HT-29 (cell line): ENCODE measurements at regions not wholly inside any gene's neighbourhood (a gene's known extent, or its start where the extent isn't known, plus 50 kb on each side); places are given as distances from the start of the nearest gene placed in this dataset.
"Not testable (repeated sequence)": the region's sequence is repeated elsewhere in the genome, so short reads cannot be mapped to it uniquely, and the experiment has no call there.

Experiments used
- DNase-seq: peaks from one replicate; pipeline ENCODE4 v3.0.0-alpha.2; 2015; ENCODE audit warnings: low spot score

- DNase-seq, result no peak
Measured at GRCh38 chr1:157460381-157460780, 91.9 kb downstream of the FCRL5 start.

GRCh38 chr1:157457279-157457678, 95.0 kb downstream of the FCRL5 start:
- no peak for DNase-seq

DNA sequence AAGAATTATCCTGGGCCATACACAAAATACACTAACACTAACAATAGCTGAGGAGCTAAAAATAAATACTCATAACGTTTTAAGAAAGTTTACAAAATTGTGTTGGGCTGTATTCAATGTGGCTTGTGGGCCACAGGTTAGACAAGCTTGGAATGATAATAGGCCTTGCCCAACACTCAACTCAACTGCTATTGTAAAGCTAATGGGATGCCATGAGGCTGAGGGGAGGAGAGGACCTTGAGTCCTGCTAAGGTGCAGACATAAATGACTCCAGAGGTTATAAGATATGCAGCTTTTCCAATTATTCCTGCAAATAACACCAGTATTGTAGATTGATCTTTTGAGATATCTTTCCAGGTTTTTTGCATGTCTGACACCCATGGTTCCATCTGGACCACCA, 97.0 kb downstream of the FCRL5 start:
- DNase-seq, result no peak

DNA sequence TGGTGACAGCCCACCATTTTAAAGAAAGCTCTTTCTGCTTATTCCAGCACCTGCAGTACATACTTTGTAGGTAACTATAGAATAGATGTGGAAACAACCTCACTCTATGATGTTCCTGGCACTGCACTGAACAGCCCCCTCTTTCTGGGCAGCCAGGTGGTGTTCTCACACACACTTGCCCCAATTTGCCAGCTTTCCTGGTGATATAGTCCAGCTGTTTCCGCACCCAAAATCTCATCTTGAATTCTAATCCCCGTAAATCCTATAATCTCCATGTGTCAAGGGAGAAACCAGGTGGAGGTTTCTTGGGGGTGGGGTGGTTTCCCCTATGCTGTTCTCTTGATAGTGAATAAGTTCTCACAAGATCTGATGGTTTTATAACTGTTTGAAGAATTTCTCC, 102.2 kb downstream of the FCRL5 start:
- no peak for DNase-seq

DNA sequence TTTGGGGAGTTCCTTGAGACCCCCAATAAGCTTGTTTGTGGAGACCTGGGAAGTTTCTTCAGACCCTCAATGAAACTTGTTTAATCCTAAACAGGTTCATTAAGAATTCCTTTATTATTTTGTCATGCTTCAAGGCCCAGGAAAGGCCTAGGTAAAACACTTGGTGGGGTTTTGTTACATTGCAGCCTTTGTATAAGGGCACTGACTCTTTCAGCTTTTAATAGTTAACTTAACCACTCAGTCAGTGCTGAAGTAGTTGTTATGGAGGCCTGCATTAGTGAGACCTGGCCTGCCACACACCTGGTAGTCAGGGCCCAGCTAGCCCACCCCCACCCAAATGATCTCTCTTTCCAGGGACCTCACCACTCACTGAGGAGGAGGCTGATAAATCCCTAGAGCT, 103.7 kb downstream of the FCRL5 start:
- no peak for DNase-seq

GRCh38 chr1:157446356-157446755, 106.0 kb downstream of the FCRL5 start:
- DNase-seq, result not testable (repeated sequence)

- DNase-seq, result not testable (repeated sequence)
Measured at GRCh38 chr1:157445616-157446140, 106.6 kb downstream of the FCRL5 start.

DNA sequence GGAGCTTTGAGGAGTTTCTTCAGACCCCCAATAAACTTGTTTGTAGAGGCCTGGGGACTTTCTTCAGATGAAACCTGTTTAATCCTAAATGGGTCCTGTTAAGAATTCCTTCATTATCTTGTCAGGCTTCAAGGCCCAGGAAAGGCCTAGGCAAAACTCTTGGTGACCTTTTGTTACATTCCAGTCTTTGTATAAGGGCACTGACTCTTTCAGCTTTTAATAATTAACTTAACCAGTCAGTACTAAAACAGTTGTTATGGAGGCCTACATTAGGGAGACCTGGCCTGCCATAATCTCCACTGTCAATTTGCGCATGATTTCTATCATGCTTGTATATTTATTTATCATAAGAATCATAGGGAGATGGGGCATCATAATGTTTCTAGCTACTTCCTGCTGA, 110.2 kb downstream of the FCRL5 start:
- DNase-seq, result peak; percentile 14

DNA sequence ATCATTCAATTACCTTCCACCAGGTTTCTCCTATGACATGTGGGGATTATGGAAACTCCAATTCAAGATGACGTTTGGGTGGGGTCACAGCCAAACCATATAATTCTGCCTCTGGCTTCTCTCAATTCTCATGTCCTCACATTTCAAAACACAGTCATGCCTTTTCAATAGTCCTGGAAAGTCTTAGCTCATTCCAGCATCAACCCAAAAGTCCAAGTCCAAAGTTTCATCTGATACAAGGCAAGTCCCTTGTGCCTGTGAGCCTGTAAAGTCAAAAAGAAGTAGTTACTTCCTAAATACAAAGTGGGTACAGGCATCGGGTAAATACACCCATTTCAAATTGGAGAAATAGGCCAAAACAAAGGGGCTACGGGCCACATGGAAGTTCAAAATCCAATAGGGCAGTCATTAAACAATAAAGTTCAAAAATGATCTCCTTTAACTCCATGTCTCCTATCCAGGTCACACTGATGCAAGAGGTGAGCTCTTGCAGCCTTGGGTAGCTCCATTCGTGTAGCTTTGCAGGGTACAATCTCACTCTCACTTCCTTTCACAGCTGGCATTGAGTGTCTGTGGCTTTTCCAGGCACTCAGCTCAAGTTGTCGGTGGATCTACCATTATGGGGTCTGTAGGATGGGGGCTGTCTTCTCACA, 112.9 kb downstream of the FCRL5 start:
- DNase-seq, result no peak

DNA sequence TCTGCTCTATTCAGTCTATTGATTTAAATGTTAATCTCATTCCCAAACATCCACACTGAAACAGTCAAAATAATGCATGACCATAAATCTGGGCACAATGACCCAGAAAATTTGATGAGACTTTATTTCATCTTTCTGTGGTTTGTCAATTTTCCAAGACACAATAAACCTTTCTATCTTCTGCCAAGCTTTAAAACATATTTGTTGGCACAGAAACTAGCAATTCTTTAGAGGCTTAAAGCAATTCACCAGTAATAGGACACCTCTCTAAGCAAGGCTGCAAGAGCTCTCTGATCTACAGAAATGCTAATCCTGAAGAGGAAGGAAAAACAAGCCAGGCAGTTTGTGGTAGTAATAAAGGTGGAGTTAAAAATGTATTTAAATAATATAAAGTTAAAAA, 113.7 kb downstream of the FCRL5 start:
- DNase-seq, result no peak

DNA sequence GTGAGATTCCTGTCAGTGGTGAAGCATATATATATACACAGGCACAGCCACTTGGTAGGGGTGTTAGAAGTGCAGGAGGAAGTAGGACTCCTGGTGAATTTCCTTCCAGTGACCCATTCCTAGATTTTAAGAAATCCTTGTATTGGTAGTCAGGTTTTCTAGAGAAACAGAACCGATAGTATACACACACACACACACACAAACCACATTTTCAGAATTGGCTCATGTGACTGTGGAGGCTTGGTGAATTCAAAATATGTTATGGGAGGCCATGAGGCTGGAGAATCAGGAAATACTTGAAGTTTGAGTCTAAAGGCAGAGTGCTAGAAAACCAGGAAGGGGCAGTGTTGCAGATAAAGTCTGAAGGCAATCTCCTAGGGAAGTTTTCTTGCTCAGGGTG, 114.2 kb downstream of the FCRL5 start:
- DNase-seq, result no peak

GRCh38 chr1:157437296-157437695, 115.0 kb downstream of the FCRL5 start:
- DNase-seq, result no peak

DNA sequence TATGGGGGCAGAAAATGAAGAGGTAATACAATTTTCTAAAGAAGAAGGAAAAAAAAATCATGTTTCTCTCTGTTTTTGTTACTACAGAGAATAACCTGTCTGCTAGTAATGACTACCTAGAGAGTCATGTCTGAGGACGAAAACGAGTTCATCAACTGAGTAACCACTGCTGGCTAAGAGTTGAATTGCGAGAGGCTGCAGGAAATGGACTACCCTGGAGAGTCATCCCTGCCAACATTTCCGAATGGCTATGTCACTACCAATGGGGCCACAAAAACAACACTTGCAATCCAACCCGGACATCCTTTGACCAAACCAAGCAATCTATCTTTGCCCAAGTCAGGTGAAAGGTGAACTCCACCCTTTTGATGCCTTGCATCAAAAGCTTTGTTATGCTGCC, 120.6 kb downstream of the FCRL5 start:
- DNase-seq, result no peak

GRCh38 chr1:157429601-157430240, 122.6 kb downstream of the FCRL5 start:
- DNase-seq, result no peak

GRCh38 chr1:157423764-157424163, 128.6 kb downstream of the FCRL5 start:
- not testable (repeated sequence) for DNase-seq

DNA sequence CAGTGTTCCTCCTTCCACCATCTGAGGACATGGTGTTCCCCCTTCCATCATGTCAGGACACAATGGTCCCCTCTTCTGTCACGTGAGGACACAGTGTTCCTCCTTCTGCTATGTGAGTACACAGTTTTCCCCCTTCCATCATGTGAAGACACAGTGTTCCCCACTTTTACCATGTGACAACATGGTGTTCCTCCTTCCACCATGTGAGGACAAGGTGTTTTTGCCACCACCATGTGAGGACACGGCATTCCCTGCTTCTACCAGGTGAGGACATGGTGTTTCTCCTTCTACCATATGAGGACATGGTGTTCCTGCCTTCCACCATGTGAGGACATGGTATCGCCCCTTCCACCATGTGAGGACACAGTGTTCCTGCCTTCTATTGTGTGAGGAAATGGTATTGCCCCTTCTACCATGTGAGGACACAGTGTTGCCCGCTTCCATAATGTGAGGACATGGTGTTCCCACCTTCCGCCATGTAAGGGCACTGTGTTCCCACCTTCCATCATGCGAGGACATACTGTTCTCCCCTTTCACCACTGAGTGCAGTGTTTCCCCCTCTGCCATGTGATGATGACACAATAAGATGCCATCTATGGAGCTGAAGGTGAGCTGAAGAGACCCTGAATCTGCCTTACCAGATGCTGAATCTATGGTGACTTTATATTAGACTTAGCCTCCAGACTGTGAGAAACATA, 132.3 kb downstream of the FCRL5 start:
- no peak for DNase-seq

- DNase-seq, result no peak
Measured at GRCh38 chr1:157418659-157419058, 133.7 kb downstream of the FCRL5 start.

GRCh38 chr1:157418231-157418630, 134.1 kb downstream of the FCRL5 start:
- no peak for DNase-seq

DNA sequence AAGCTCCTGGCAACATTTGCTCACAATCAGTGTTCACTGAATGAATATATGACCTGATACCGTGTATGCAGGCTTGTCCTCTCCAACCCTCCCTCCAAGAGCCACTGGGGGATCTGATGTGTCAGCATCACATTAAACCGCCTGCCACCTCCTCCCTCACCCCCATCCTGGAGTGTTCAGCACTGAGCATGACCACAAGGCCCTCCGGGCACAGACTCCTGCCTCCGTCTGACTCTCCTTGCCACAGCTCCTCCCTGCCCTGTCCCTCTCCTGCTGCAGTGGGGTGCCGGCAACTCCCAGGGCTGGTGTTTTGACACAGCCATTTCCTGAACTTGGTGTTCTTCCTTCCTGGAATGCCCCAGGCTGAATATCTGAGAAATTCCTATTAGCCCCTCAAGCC, 136.7 kb downstream of the FCRL5 start:
- DNase-seq, result no peak

GRCh38 chr1:157412308-157412707, 140.0 kb downstream of the FCRL5 start:
- DNase-seq, result no peak

GRCh38 chr1:157411769-157412168, 140.5 kb downstream of the FCRL5 start:
- DNase-seq, result no peak

DNA sequence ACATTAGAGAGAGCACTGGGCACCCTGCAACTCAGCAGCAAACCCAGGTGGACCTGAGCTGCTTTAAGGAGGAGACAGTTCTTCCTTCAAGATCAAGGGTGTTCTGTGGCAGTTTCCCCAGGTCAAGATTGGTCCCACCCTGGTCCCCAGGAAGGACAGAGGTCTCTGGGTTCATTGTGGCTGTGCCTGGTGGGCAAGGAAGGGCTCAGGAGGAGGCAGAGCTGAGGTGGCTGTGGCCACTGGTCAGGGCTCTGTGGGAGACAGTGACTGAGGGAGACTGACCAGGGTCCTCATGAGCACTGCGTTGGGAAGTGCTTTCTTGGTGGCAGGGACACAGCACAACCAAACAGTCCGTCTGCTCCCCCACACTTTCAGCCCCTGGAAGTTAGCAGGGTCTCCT, 141.3 kb downstream of the FCRL5 start:
- no peak for DNase-seq

DNA sequence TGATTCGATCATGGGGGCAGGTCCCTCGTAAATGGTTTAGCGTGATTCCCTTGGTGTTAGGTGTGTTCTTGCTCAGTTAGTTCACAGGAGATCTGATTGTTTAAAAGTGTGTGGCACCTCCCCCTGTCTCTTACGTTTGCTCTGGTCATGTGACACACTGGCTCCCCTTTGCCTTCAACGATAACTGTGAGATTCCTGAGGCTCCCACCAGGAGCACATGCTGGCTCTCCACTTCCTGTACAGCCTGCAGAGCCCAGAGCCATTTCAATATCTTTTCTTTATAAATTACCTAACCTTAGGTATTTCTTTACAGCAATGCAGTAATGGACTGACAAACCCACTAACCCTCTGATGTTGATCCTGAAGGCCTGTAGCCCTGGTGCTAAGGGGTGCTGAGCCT, 141.9 kb downstream of the FCRL5 start:
- no peak for DNase-seq
